GM23338 (cell line): ENCODE measurements at regions not wholly inside any gene's neighbourhood (a gene's known extent, or its start where the extent isn't known, plus 50 kb on each side); places are given as distances from the start of the nearest gene placed in this dataset.

Experiments
- POLR2AphosphoS5 ChIP-seq: IDR thresholded peaks from 2 replicates; pipeline ENCODE4 v1.6.1; 2016; ENCODE audit warnings: antibody characterized with exemption, low read depth
- TF ChIP-seq, protein P1 (sequence below), 2 experiments: fragments of 200-600 bp in 1 of 2; sonication (generic) in 1 of 2; conservative IDR thresholded peaks; 2 replicates each; pipeline versions ENCODE4 v1.5.1 to v1.6.1; 2016 to 2017; ENCODE audit warnings: antibody characterized with exemption in 2 of 2, low read depth in 2 of 2, mild to moderate bottlenecking in 2 of 2, moderate library complexity in 1 of 2
- TF ChIP-seq, protein P2 (sequence below): fragments of 250-450 bp; sonication (Bioruptor Pico); IDR thresholded peaks from 2 replicates; pipeline ENCODE4 v1.5.0; 2020; ENCODE audit warnings: mild to moderate bottlenecking, moderate library complexity

DNA sequence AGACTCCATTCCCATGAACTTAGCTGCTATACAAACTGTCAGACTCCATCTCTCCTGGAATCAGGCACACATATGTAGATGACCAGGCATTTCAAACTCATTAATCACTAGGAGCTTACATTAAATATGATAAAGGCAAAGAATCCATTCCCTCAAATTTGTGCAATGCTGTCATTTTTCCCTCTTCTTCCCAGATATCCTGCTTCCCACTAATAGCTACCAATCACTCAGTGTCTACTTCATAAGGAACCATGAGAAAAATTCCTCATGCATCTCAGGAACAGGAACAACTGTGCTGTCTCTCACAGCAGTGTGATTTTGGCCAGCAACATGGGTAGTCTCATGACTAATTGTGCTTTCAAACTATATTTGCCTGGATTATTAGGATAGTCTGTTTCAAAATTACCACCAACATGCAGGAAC is 133.9 kb downstream of the DKK1 start:
- TF ChIP-seq, protein P1, sequence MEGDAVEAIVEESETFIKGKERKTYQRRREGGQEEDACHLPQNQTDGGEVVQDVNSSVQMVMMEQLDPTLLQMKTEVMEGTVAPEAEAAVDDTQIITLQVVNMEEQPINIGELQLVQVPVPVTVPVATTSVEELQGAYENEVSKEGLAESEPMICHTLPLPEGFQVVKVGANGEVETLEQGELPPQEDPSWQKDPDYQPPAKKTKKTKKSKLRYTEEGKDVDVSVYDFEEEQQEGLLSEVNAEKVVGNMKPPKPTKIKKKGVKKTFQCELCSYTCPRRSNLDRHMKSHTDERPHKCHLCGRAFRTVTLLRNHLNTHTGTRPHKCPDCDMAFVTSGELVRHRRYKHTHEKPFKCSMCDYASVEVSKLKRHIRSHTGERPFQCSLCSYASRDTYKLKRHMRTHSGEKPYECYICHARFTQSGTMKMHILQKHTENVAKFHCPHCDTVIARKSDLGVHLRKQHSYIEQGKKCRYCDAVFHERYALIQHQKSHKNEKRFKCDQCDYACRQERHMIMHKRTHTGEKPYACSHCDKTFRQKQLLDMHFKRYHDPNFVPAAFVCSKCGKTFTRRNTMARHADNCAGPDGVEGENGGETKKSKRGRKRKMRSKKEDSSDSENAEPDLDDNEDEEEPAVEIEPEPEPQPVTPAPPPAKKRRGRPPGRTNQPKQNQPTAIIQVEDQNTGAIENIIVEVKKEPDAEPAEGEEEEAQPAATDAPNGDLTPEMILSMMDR (conservative IDR thresholded peaks at IDR 0.05; ENCODE audit: low read depth in 2 of 2) = no peak
- TF ChIP-seq POLR2AphosphoS5 = no peak
- TF ChIP-seq, protein P2, sequence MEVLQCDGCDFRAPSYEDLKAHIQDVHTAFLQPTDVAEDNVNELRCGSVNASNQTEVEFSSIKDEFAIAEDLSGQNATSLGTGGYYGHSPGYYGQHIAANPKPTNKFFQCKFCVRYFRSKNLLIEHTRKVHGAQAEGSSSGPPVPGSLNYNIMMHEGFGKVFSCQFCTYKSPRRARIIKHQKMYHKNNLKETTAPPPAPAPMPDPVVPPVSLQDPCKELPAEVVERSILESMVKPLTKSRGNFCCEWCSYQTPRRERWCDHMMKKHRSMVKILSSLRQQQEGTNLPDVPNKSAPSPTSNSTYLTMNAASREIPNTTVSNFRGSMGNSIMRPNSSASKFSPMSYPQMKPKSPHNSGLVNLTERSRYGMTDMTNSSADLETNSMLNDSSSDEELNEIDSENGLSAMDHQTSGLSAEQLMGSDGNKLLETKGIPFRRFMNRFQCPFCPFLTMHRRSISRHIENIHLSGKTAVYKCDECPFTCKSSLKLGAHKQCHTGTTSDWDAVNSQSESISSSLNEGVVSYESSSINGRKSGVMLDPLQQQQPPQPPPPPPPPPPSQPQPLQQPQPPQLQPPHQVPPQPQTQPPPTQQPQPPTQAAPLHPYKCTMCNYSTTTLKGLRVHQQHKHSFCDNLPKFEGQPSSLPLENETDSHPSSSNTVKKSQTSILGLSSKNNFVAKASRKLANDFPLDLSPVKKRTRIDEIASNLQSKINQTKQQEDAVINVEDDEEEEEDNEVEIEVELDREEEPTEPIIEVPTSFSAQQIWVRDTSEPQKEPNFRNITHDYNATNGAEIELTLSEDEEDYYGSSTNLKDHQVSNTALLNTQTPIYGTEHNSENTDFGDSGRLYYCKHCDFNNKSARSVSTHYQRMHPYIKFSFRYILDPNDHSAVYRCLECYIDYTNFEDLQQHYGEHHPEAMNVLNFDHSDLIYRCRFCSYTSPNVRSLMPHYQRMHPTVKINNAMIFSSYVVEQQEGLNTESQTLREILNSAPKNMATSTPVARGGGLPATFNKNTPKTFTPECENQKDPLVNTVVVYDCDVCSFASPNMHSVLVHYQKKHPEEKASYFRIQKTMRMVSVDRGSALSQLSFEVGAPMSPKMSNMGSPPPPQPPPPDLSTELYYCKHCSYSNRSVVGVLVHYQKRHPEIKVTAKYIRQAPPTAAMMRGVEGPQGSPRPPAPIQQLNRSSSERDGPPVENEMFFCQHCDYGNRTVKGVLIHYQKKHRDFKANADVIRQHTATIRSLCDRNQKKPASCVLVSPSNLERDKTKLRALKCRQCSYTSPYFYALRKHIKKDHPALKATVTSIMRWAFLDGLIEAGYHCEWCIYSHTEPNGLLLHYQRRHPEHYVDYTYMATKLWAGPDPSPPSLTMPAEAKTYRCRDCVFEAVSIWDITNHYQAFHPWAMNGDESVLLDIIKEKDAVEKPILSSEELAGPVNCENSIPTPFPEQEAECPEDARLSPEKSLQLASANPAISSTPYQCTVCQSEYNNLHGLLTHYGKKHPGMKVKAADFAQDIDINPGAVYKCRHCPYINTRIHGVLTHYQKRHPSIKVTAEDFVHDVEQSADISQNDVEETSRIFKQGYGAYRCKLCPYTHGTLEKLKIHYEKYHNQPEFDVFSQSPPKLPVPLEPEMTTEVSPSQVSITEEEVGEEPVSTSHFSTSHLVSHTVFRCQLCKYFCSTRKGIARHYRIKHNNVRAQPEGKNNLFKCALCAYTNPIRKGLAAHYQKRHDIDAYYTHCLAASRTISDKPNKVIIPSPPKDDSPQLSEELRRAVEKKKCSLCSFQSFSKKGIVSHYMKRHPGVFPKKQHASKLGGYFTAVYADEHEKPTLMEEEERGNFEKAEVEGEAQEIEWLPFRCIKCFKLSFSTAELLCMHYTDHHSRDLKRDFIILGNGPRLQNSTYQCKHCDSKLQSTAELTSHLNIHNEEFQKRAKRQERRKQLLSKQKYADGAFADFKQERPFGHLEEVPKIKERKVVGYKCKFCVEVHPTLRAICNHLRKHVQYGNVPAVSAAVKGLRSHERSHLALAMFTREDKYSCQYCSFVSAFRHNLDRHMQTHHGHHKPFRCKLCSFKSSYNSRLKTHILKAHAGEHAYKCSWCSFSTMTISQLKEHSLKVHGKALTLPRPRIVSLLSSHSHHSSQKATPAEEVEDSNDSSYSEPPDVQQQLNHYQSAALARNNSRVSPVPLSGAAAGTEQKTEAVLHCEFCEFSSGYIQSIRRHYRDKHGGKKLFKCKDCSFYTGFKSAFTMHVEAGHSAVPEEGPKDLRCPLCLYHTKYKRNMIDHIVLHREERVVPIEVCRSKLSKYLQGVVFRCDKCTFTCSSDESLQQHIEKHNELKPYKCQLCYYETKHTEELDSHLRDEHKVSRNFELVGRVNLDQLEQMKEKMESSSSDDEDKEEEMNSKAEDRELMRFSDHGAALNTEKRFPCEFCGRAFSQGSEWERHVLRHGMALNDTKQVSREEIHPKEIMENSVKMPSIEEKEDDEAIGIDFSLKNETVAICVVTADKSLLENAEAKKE (CRISPR knock-in tag) = no peak
